ENCODE measurements at regions not wholly inside any gene's neighbourhood (a gene's known extent, or its start where the extent isn't known, plus 50 kb on each side); places are given as distances from the start of the nearest gene placed in this dataset.
A peak's percentile ranks its signal among the peaks of the same experiment; 100 is the strongest.

- DNase-seq: no peak
- TF ChIP-seq CTCF (IDR thresholded peaks at IDR 0.05) (no peak), POLR2A (IDR thresholded peaks at IDR 0.05) (no peak)
- H3K4me1 ChIP-seq: no peaks in the 10 kb centered on the region
- no peak for ATAC-seq
- H3K27me3 ChIP-seq: no peaks in the 10 kb centered on the region
- H3K36me3 ChIP-seq: no peaks in the 10 kb centered on the region
- no peaks in the 10 kb centered on the region for H3K9me3 ChIP-seq
- no peak overlapping the region for H3K4me3 ChIP-seq
- WGBS (ENCODE audit: insufficient coverage, low coverage, low lambda C conversion rate, missing lambda C conversion rate): 33% methylated on average over 1 of the region's 2 CpGs
- no peak overlapping the region for H3K27ac ChIP-seq
- intact Hi-C loops (cut with DNase I): no loop called here
These were observed 806.0 kb downstream of the UQCRFS1 start for GRCh38 chr19:28406966-28407365.

- 66% methylated on average over 11 of the region's 13 CpGs for WGBS (ENCODE audit: insufficient coverage, low coverage, low lambda C conversion rate, missing lambda C conversion rate)
- intact Hi-C loops (cut with DNase I): no loop called here
- Histone ChIP-seq H3K4me1 (no peaks in the 10 kb centered on the region), H3K27ac (no peak overlapping the region), H3K9me3 (no peaks in the 10 kb centered on the region), H3K4me3 (no peak overlapping the region), H3K27me3 (no peaks in the 10 kb centered on the region), H3K36me3 (no peaks in the 10 kb centered on the region)
- ATAC-seq (no peak), DNase-seq (no peak)
- no peak for TF ChIP-seq POLR2A (IDR thresholded peaks at IDR 0.05)
- TF ChIP-seq CTCF (IDR thresholded peaks at IDR 0.05): no peak
These were observed 807.6 kb downstream of the UQCRFS1 start for GRCh38 chr19:28405346-28405742.

- H3K27ac ChIP-seq: no peak overlapping the region
- H3K27me3 ChIP-seq: no peaks in the 10 kb centered on the region
- no peak for DNase-seq
- H3K4me1 ChIP-seq: no peaks in the 10 kb centered on the region
- TF ChIP-seq CTCF (IDR thresholded peaks at IDR 0.05) (no peak), POLR2A (IDR thresholded peaks at IDR 0.05) (no peak)
- no peak for ATAC-seq
- intact Hi-C loops (cut with DNase I): no loop called here
- H3K36me3 ChIP-seq: no peaks in the 10 kb centered on the region
- 51% methylated on average over 4 of the region's 4 CpGs for WGBS (ENCODE audit: insufficient coverage, low coverage, low lambda C conversion rate, missing lambda C conversion rate)
- no peaks in the 10 kb centered on the region for H3K9me3 ChIP-seq
- H3K4me3 ChIP-seq: no peak overlapping the region
These were observed 808.5 kb downstream of the UQCRFS1 start for GRCh38 chr19:28404472-28404871.

- Histone ChIP-seq H3K27ac (no peak overlapping the region), H3K36me3 (no peaks in the 10 kb centered on the region), H3K4me3 (no peak overlapping the region), H3K9me3 (no peaks in the 10 kb centered on the region), H3K27me3 (no peaks in the 10 kb centered on the region), H3K4me1 (no peaks in the 10 kb centered on the region)
- ATAC-seq (peak; percentile 28 to 74 (median 58)), DNase-seq (no peak)
- TF ChIP-seq CTCF (IDR thresholded peaks at IDR 0.05) (no peak), POLR2A (IDR thresholded peaks at IDR 0.05) (no peak)
- intact Hi-C loops (cut with DNase I): no loop called here
- 43% methylated on average over 8 of the region's 8 CpGs for WGBS (ENCODE audit: insufficient coverage, low coverage, low lambda C conversion rate, missing lambda C conversion rate)
These were observed 809.3 kb downstream of the UQCRFS1 start for GRCh38 chr19:28403690-28404089.

GRCh38 chr19:28402701-28403290, 810.2 kb downstream of the UQCRFS1 start:
- intact Hi-C loops (cut with DNase I): no loop called here

More at GRCh38 chr19:28402701-28403290, 810.2 kb downstream of the UQCRFS1 start:
- no peaks in the 10 kb centered on the region for H3K4me1 ChIP-seq
- no peaks in the 10 kb centered on the region for H3K9me3 ChIP-seq
- no peak overlapping the region for H3K27ac ChIP-seq
- DNase-seq (no peak), ATAC-seq (no peak)
- H3K36me3 ChIP-seq: no peaks in the 10 kb centered on the region
- TF ChIP-seq CTCF (IDR thresholded peaks at IDR 0.05): no peak
- no peak for TF ChIP-seq POLR2A (IDR thresholded peaks at IDR 0.05)
- H3K27me3 ChIP-seq: no peaks in the 10 kb centered on the region
- 47% methylated on average over 10 of the region's 13 CpGs for WGBS (ENCODE audit: insufficient coverage, low coverage, low lambda C conversion rate, missing lambda C conversion rate)
- H3K4me3 ChIP-seq: no peak overlapping the region
